NCI-H82 treated with DMSO at 0.1 percent for 48 hours (cell line): ENCODE measurements at regions not wholly inside any gene's neighbourhood (a gene's known extent, or its start where the extent isn't known, plus 50 kb on each side); places are given as distances from the start of the nearest gene placed in this dataset.
A peak's percentile ranks its signal among the peaks of the same experiment; 100 is the strongest.

Source experiments
- DNase-seq: peaks from one replicate; lab custom pipeline; 2025; ENCODE audit not compliant: unreplicated experiment; lab: John Stamatoyannopoulos, UW

GRCh38 chr1:244974550-244974949, 110.2 kb upstream of the HNRNPU start:
- DNase-seq: no peak

GRCh38 chr1:244974106-244974505, 109.8 kb upstream of the HNRNPU start:
- no peak for DNase-seq

GRCh38 chr1:244971552-244972216, 107.3 kb upstream of the HNRNPU start:
- peak; percentile 42 for DNase-seq

GRCh38 chr1:244970744-244971551, 106.6 kb upstream of the HNRNPU start:
- peak; percentile 89 for DNase-seq

- peak; percentile 91 for DNase-seq
Observed at GRCh38 chr1:244970236-244970743, 105.9 kb upstream of the HNRNPU start.

GRCh38 chr1:244969355-244970235, 105.3 kb upstream of the HNRNPU start:
- peak; percentile 50 for DNase-seq

GRCh38 chr1:244968881-244969280, 104.5 kb upstream of the HNRNPU start:
- no peak for DNase-seq

GRCh38 chr1:244968471-244968871, 104.1 kb upstream of the HNRNPU start:
- no peak for DNase-seq

- no peak for DNase-seq
Observed at GRCh38 chr1:244967159-244967558, 102.8 kb upstream of the HNRNPU start.

GRCh38 chr1:244965185-244966030, 101.1 kb upstream of the HNRNPU start:
- DNase-seq: no peak

- DNase-seq: no peak
Observed at GRCh38 chr1:244964112-244964971, 100.0 kb upstream of the HNRNPU start.

- no peak for DNase-seq
Observed at GRCh38 chr1:244963231-244963826, 99.0 kb upstream of the HNRNPU start.

- DNase-seq: no peak
Observed at GRCh38 chr1:244962130-244962529, 97.8 kb upstream of the HNRNPU start.

- no peak for DNase-seq
Observed at GRCh38 chr1:244960904-244961303, 96.6 kb upstream of the HNRNPU start.

GRCh38 chr1:244958593-244958992, 94.2 kb upstream of the HNRNPU start:
- no peak for DNase-seq

GRCh38 chr1:244957525-244957924, 93.2 kb upstream of the HNRNPU start:
- DNase-seq: no peak

- DNase-seq: no peak
Observed at GRCh38 chr1:244957122-244957521, 92.8 kb upstream of the HNRNPU start.

- DNase-seq: peak; percentile 65
Observed at GRCh38 chr1:244955661-244956060, 91.3 kb upstream of the HNRNPU start.

GRCh38 chr1:244954359-244954758, 90.0 kb upstream of the HNRNPU start:
- no peak for DNase-seq
